HUDEP-2 (cell line): ENCODE measurements at regions not wholly inside any gene's neighbourhood (a gene's known extent, or its start where the extent isn't known, plus 50 kb on each side); places are given as distances from the start of the nearest gene placed in this dataset.

ENCODE experiments used
- DNase-seq, 76 experiments: peaks; one replicate each; lab custom pipeline; 2025; ENCODE audit not compliant: unreplicated experiment in 76 of 76; lab: John Stamatoyannopoulos, UW

GRCh38 chr7:35508623-35509400 lies 186.1 kb downstream of the HERPUD2 start:
- no peak for DNase-seq

- DNase-seq, result no peak
These were observed 189.9 kb downstream of the HERPUD2 start for GRCh38 chr7:35505066-35505465.

GRCh38 chr7:35504365-35504764 lies 190.6 kb downstream of the HERPUD2 start:
- no peak for DNase-seq

- DNase-seq, result no peak
These were observed 193.3 kb downstream of the HERPUD2 start for GRCh38 chr7:35501681-35502080.

- DNase-seq, result no peak
These were observed 195.7 kb downstream of the HERPUD2 start for GRCh38 chr7:35499226-35499625.

- DNase-seq, result no peak
These were observed 196.5 kb downstream of the HERPUD2 start for GRCh38 chr7:35498416-35498815.

GRCh38 chr7:35495844-35496243 lies 199.1 kb downstream of the HERPUD2 start:
- DNase-seq, result no peak

GRCh38 chr7:35495377-35495776 lies 199.6 kb downstream of the HERPUD2 start:
- no peak for DNase-seq

GRCh38 chr7:35494407-35494806 lies 200.5 kb downstream of the HERPUD2 start:
- no peak for DNase-seq

- DNase-seq, result no peak
These were observed 202.3 kb downstream of the HERPUD2 start for GRCh38 chr7:35492451-35493175.

- no peak for DNase-seq
These were observed 203.7 kb downstream of the HERPUD2 start for GRCh38 chr7:35491233-35491632.

- no peak for DNase-seq
These were observed 207.1 kb downstream of the HERPUD2 start for GRCh38 chr7:35487841-35488240.

GRCh38 chr7:35487402-35487801 lies 207.5 kb downstream of the HERPUD2 start:
- DNase-seq, result no peak

GRCh38 chr7:35485436-35485835 lies 209.5 kb downstream of the HERPUD2 start:
- DNase-seq, result no peak

- DNase-seq, result no peak
These were observed 211.4 kb downstream of the HERPUD2 start for GRCh38 chr7:35483568-35483967.

- DNase-seq, result no peak
These were observed 212.7 kb downstream of the HERPUD2 start for GRCh38 chr7:35482231-35482630.

- no peak for DNase-seq
These were observed 214.1 kb downstream of the HERPUD2 start for GRCh38 chr7:35480806-35481205.

GRCh38 chr7:35477609-35478008 lies 217.3 kb downstream of the HERPUD2 start:
- no peak for DNase-seq

GRCh38 chr7:35474100-35474499 lies 220.2 kb upstream of the TBX20 start:
- no peak for DNase-seq

GRCh38 chr7:35468606-35469005 lies 214.7 kb upstream of the TBX20 start:
- DNase-seq, result no peak

GRCh38 chr7:35467456-35467978 lies 213.6 kb upstream of the TBX20 start:
- DNase-seq, result no peak

GRCh38 chr7:35465791-35466336 lies 212.0 kb upstream of the TBX20 start:
- no peak for DNase-seq
